Right atrium auricular region (tissue), 2 donors: ENCODE measurements at regions not wholly inside any gene's neighbourhood (a gene's known extent, or its start where the extent isn't known, plus 50 kb on each side); places are given as distances from the start of the nearest gene placed in this dataset.

Experiments
- DNase-seq: peaks from one replicate; pipeline ENCODE4 v3.0.0-alpha.2; 2019; ENCODE audit warnings: low spot score
- H3K27ac ChIP-seq, 2 donors: fragments of 200-600 bp; sonication (generic); 1 replicate in 1 of 2; 2 replicates in 1 of 2; pipeline ENCODE4 v1.5.1; 2016 to 2019
- H3K27me3 ChIP-seq, 2 donors: fragments of 200-600 bp; sonication (generic); one replicate each; pipeline versions ENCODE4 v1.5.1 to v1.6.0; 2017 to 2019
- H3K36me3 ChIP-seq: fragments of 200-600 bp; sonication (generic); one replicate; pipeline ENCODE4 v1.5.1; 2016
- H3K4me1 ChIP-seq, 2 donors: fragments of 200-600 bp; sonication (generic); one replicate each; pipeline versions ENCODE4 v1.5.1 to v1.6.0; 2017 to 2019
- H3K4me3 ChIP-seq, 2 donors: fragments of 200-600 bp; sonication (generic); 1 replicate in 1 of 2; 2 replicates in 1 of 2; pipeline ENCODE4 v1.5.1; 2017 to 2019; ENCODE audit warnings: mild to moderate bottlenecking in 1 of 2, moderate library complexity in 1 of 2
- H3K9me3 ChIP-seq, 2 donors: fragments of 200-600 bp; sonication (generic); one replicate each; pipeline ENCODE4 v1.5.1; 2019
- CTCF ChIP-seq, 2 donors: fragments of 200-600 bp; sonication (generic); IDR thresholded peaks; one replicate each; pipeline ENCODE4 v1.5.1; 2019; ENCODE audit warnings: antibody characterized with exemption in 2 of 2

- no peak for DNase-seq
- Histone ChIP-seq H3K4me1 (no peaks in the 10 kb centered on the region), H3K9me3 (no peaks in the 10 kb centered on the region), H3K27me3 (no peaks in the 10 kb centered on the region), H3K36me3 (no peaks in the 10 kb centered on the region), H3K27ac (no peak overlapping the region), H3K4me3 (no peak overlapping the region)
- no peak for TF ChIP-seq CTCF (IDR thresholded peaks at IDR 0.05)
Observed at GRCh38 chr21:35641271-35642016, 418.9 kb downstream of the SETD4 start.

GRCh38 chr21:35637431-35637830, 422.9 kb downstream of the SETD4 start:
- H3K27me3 ChIP-seq, result no peaks in the 10 kb centered on the region
- H3K4me1 ChIP-seq, result no peaks in the 10 kb centered on the region
- H3K9me3 ChIP-seq, result no peaks in the 10 kb centered on the region
- H3K27ac ChIP-seq, result no peak overlapping the region
- TF ChIP-seq CTCF (IDR thresholded peaks at IDR 0.05), result no peak
- peak; percentile 66 for DNase-seq
- H3K36me3 ChIP-seq, result no peaks in the 10 kb centered on the region
- no peak overlapping the region for H3K4me3 ChIP-seq

- no peak for DNase-seq
- H3K27me3 ChIP-seq, result no peaks in the 10 kb centered on the region
- no peaks in the 10 kb centered on the region for H3K4me1 ChIP-seq
- no peak overlapping the region for H3K27ac ChIP-seq
- no peak for TF ChIP-seq CTCF (IDR thresholded peaks at IDR 0.05)
- H3K4me3 ChIP-seq, result no peak overlapping the region
- H3K36me3 ChIP-seq, result no peaks in the 10 kb centered on the region
- no peaks in the 10 kb centered on the region for H3K9me3 ChIP-seq
Observed at GRCh38 chr21:35635994-35636393, 424.3 kb downstream of the SETD4 start.

- Histone ChIP-seq H3K36me3 (no peaks in the 10 kb centered on the region), H3K4me3 (no peak overlapping the region), H3K9me3 (no peaks in the 10 kb centered on the region), H3K27me3 (no peaks in the 10 kb centered on the region), H3K4me1 (no peaks in the 10 kb centered on the region), H3K27ac (no peak overlapping the region)
- no peak for TF ChIP-seq CTCF (IDR thresholded peaks at IDR 0.05)
- no peak for DNase-seq
Observed at GRCh38 chr21:35635261-35635660, 425.1 kb downstream of the SETD4 start.

GRCh38 chr21:35633501-35633900, 426.8 kb downstream of the SETD4 start:
- H3K9me3 ChIP-seq, result no peaks in the 10 kb centered on the region
- no peak for DNase-seq
- TF ChIP-seq CTCF (IDR thresholded peaks at IDR 0.05), result no peak
- H3K4me1 ChIP-seq, result no peaks in the 10 kb centered on the region
- no peak overlapping the region for H3K4me3 ChIP-seq
- no peak overlapping the region for H3K27ac ChIP-seq
- H3K36me3 ChIP-seq, result no peaks in the 10 kb centered on the region
- no peaks in the 10 kb centered on the region for H3K27me3 ChIP-seq

GRCh38 chr21:35632711-35633110, 427.6 kb downstream of the SETD4 start:
- no peaks in the 10 kb centered on the region for H3K27me3 ChIP-seq
- no peak for TF ChIP-seq CTCF (IDR thresholded peaks at IDR 0.05)
- H3K27ac ChIP-seq, result no peak overlapping the region
- no peaks in the 10 kb centered on the region for H3K36me3 ChIP-seq
- H3K4me1 ChIP-seq, result no peaks in the 10 kb centered on the region
- DNase-seq, result no peak
- H3K9me3 ChIP-seq, result no peaks in the 10 kb centered on the region
- H3K4me3 ChIP-seq, result no peak overlapping the region
